Occipital lobe (tissue), 1 donor: ENCODE measurements at regions not wholly inside any gene's neighbourhood (a gene's known extent, or its start where the extent isn't known, plus 50 kb on each side); places are given as distances from the start of the nearest gene placed in this dataset.

ENCODE experiments used
- DNase-seq: peaks from one replicate; lab custom pipeline; 2025; lab: John Stamatoyannopoulos, UW

DNA sequence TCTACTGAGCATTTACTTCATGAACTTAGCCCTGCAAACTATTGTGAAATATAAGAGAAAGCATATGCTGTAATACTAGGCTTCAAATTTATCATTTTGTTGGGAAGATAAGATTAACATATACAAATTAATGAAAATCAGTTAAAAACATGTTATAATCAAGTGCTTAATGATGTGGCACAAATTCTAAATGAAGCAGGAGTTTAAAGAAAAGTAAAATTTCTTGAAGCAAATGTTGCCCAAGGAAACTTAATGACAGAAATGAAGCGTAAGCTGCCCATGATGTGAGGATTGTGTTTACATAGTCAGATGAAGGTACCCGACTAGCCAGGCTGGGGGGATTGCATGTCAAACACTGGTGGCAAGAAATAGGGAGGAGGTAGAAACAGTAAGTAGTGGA, 103.1 kb upstream of the GAP43 start:
- DNase-seq, result no peak

DNA sequence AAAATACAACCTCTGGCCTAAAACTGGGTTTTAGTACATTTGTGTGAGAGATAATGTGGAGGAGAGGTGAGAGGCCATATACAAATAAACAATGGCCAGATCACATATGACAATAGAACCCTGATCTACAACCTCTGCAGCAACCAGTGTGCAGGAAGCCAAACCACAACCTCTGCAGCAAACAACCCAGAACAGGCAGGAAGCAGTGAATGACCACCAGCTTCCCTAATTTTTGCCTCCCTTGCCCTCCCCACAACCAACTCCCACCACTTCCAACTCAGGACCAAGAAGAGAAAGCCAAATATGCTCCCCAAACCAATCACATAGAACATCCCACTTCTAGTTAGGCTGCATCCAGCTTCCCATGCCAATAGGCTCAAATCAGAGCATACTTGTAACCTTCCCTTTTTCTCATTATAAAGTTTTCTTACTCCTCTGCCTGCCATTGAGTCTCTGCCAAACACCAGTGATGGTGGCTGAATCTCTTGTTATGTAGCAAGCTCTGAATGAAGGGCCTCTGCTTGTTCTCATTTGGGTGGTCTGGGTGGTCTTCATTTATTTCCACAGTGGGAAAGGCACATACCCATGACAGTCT, 102.6 kb upstream of the GAP43 start:
- no peak for DNase-seq

DNA sequence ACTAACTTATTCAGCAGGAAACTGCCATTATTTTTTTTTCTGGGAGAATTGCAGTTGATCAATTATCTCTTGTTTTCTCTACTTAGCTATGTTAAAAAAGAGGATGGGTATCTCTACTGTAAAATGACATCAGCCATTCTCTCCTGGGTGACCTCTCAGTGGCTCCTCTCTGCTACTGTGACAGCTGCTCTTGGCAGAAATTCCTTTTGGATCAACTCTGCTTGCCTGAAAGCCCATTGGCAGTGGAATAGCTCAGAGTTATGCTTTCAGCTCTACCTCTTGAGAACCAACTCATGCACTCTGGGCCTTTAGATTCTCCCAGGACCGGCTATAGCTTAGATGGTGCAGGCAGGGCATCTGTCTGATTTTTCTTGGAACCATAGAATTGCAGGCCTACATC, 99.9 kb upstream of the GAP43 start:
- no peak for DNase-seq

DNA sequence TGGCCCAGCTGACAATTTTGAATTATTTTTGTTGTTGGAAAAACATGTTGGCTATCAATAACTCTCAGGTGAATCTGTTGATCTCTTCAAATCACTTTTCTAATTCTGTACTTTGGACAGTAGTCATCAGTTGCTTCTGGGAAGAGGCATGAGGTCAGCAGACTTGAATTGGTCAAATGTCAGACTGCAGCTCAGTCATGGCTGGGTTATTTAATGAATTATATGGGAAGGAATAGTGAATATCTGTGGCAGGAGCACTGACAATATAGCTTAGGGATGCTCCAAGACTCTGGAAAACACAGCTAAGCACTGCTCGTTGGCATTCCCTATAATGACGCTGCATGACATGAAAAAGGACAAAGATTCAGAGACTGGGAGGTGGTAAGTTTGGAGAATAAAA, 98.8 kb upstream of the GAP43 start:
- DNase-seq, result no peak

DNA sequence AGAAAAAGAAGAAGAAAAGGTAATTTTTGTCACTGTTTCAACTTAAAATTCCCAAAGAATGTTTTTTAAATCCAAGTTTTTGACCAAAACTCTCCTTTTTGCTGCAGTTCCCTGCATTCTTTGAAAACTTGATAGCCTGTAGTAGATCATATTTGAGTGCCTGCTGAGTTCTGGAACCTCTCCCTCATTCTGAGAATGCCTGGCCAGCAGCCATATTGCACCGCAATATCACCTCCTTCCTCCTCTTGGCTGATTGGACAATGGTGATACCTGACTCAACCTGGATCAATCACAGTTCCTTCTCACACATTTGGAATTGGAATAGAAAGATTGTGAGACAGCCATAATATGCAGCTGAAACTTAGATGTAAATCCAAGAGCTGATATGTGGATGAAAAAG, 97.6 kb upstream of the GAP43 start:
- no peak for DNase-seq

DNA sequence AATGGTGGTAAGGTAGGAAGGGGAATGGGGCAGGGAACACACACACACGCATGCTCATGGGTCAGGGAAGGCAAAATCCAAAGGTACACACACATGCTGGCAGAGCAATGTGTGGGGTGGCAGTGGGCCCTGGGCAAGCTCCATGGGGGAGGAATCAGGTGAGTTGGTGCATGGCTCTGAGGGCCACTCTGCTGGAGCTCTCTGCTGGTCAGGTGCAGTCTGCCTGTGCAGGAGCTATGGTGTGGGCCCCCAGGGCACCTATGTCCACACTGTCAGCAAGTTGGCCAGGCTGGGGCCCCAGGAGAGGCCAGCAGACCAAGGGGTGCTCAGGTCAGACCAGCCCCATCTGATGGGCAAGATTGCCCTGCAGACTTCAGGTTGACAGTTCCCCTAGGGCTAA, 90.1 kb upstream of the GAP43 start:
- DNase-seq, result no peak

DNA sequence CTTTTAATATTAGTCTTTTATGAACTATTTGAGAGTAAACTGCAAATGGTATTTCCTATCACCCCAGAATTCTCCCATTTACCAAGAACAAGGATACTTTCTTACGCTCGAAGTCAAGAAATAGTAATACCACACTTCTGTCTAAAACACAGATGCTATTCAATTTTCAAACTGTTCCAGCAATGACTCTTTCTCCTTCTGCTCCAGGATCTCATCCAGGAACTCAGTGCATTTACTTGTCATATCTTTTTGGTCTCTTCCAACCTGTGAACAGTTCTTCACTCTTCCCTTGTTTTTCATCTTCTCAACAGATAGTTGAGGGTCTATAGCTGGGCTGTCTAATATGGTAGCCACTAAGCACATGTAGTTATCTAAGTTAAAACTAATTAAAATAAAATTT, 87.1 kb upstream of the GAP43 start:
- DNase-seq, result no peak

DNA sequence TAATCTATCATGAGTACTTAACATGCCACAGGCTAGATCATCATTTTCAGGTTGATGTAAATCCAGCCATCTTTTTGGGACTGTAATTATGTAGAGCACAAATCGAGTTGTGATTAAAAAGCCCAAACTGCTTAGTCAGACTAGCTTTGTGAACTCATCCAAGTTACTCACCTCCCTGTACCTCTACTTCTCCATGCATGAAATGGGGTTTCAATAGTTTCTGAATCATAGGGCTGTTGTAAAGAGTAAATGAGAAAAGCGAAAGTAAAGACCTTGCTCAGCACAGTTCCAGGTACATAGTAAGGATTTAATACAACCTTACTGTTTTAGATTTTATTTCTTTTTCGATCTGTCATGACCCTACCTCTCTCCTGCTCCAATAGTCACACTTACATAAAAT, 85.6 kb upstream of the GAP43 start:
- DNase-seq, result no peak

DNA sequence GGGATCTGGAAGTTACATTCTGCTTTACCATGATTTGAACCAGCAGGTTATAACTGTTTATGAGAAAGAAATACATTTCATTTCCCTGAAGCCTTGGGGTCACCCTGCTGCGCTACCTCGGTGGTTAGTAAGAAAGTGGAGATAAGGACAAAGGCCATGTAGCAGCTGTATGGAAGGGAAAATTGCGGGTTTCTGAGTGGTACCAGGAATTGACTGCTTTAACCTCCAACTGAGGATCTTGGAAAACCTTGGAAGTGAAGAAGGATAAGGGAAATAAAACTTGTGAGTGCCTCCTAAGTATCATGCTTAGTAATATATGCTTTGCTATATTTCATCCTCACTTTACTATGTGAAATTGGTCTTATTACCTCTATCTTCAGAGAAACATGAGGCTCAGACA, 76.1 kb upstream of the GAP43 start:
- DNase-seq, result no peak

DNA sequence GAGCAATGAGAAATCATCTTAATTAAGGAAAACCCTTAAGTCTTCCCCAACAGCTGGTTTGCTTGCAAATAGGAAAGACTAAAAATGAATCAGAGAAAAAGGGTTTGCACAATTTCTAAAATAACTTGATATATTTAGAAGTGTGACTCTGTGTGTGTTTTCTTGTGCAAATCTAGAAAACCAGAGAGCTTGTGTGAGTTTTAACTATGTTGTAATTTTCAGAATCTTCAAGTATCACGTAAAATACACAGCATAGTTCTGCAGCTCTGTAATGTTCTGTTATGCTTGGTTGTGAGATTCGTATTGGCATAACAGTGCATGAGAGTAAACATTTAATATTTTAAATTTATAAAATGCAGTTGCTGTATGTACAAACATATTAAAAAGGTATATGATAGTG, 74.7 kb upstream of the GAP43 start:
- no peak for DNase-seq

DNA sequence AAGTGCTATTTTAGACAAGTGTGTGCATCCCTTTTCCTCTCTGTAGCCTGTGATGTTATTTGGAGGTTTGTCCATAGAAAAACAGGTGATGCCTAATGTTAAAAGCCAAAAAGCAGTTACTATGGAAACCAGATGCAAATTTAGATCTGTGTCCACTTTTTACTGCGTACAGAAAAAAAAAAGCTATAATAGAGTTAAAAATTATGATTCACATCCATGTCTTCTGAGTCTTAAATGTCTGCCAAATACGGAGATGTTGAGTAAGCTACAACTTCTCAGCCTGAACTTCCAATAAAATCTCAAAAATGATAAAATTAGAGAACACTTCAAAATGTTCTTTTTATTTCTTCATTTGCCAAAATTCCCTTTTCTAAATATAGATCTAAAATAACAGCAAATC, 74.2 kb upstream of the GAP43 start:
- DNase-seq, result no peak

DNA sequence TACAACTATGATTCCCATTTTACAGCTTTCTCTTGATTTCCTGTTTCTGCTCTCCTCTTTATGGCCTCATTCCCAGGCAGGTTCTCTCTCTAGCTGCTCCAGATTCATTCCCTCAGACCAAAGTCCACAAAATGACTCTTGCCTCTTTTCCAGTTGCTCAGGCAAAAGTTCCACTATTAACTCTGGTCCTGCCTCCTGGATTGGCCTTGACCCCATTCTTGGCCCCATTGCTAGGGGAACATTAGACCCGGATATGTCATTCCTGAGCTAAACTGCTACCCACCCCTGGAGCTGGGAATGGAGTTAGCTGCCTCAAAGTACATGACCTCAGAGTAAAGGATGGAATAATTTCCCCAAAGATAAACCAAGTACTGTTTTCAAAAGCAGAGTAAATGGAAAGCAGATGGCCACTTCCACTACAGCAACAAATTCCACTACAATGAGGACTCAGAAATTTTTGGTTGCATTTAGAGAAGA, 73.0 kb upstream of the GAP43 start:
- no peak for DNase-seq

DNA sequence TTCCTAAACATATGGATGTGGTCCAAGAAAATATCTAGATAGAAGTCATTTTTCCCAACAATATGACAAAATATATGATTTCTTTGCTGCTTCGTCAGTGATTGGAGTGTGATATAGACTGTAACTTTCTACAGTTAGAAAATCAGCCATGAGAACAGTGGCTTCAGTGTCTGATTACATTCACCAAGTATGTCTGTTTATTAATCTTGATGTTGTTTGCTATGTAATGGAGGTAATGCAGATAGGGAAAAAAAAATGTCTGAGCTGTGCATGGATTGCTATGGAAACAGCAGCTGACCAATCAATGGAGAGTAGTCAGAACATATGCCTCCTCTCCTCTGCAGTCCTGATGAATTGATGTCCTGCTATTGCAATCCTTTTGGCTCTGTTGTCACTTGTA, 72.3 kb upstream of the GAP43 start:
- no peak for DNase-seq

DNA sequence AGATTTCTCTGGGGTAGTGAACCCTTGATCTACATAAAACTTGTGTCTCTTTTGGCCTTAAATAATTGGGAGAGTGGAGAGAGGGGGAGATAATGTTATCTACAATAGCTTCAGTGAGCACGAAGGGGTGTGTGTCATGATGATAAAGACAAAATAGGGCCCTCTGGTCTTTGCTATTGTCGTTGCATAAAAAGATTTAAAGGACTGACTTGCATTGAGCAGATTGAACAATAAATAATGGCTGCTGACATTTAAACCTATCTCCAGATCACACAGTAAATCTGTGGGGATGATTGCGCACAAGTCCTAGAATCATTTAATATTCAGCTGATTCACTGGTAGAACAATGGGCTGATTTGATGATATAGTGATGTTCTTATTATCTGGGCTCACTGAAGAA, 71.3 kb upstream of the GAP43 start:
- DNase-seq, result no peak

DNA sequence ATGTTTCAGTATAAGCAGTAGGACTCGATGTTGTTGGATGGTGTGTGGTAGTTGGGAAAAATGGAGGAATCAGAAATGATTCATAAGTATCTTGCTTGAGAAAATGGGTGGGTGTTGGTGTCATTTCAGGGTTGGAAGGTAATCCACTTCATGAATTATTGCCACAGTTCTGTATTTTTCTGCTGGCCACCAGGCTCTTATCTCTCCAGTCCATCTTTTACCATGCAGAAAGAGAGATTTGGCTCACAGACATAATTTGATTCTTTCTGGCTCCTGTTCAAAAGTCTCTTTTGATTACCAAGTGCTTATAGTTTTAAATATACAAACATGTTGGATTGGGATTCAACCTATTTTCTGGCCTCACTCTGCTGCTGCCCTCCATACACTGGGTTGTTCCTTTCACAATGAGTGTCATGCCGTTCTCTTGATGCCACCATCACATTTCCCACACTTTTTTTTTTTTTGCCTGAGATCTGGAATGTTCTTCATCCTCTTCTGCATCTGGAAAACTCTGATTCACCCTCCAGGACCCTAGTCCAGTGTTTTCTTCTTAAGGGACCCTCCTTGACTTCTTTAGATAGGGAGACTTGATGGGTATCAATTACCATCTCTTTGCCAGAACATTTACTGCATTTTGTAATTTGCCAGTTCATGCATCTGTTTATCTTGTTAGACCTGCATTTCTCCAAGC, 69.4 kb upstream of the GAP43 start:
- DNase-seq, result no peak

DNA sequence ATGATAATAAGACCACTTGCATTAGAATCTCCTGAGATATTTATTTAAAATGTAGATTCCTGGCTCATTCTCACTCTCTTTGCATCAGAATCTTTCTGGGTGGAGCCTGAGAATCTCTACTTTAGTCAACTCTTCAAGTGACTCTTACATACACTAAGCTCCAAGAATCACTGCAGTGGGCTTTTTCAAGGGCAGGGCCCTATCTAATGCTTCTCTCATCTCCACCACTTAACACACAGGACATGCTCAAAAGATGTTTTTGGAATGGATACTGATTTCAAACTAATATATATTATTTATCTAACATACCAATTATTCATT, 68.9 kb upstream of the GAP43 start:
- DNase-seq, result no peak

DNA sequence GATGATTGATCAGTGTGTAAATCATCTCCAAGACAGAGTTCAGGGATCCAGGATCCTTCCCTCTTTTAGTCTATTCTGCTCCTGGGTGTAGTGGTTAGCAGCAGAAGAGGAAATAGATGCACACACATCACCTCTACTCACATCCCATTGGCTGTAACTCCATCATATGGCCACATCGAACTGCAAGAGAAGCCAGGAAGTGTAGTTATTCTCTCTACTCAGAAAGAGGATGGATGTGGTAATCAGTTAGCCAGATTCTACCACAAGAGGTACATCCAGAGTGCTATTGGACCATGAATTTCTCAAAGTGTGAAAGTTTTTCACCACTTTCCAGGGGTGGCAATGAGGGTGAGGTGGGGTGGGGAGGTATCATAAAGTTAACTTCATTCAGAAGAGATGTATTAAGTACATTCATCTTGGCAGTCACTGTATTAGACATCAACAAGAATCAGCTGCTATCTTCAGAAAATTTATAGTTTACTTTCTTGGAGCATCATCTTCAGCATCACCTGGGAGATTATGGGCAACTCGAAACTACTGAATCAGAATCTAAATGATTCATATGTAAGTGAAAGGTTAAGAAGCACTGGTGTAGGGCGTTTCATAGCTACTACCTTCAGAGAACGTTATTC, 60.6 kb upstream of the GAP43 start:
- DNase-seq, result no peak

DNA sequence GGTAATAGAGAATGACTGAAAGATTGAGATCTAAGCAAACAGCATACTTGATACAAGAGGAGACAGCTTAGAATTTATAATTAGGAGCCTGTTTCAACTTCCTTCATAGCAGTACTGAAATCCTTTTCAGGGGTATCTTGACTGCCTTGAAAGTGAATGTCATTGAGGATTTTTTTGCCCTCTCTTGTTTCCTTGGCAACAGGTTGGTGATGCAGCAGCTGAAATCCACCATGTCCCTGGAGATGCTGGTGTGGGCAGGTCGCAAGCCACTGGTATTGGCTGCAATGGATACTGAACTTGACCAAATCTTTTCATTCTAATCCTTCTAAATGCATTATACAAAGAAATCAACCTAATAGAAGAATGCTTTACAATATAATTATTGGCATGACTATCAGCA, 59.3 kb upstream of the GAP43 start:
- DNase-seq, result no peak

DNA sequence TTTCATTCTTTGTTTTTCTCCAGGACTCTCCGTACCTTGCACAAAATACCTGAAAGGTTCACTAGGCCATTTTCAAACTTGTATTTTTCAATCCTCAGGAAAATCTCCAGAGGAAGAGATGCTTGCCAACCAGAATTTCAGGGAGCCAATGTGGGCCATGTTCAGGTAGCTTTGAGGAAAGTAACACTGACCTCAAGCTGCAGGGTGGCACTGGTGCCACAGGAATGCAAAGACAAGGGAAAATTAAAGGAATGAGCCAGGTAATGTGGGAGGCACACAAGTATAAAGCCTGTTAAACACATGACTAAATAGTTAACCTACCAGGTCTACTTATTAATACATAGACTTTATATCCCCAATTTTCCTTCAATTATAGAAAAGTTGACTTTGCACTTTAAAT, 51.9 kb upstream of the GAP43 start:
- no peak for DNase-seq
